Left renal cortex interstitium (tissue), 4 donors: ENCODE measurements at regions not wholly inside any gene's neighbourhood (a gene's known extent, or its start where the extent isn't known, plus 50 kb on each side); places are given as distances from the start of the nearest gene placed in this dataset.
"Not testable (repeated sequence)": the region's sequence is repeated elsewhere in the genome, so short reads cannot be mapped to it uniquely, and the experiment has no call there.

ENCODE experiments used
- DNase-seq, 4 donors: peaks; one replicate each; pipeline ENCODE4 v3.0.0-alpha.2; 2013; ENCODE audit warnings: low read depth in 4 of 4, low spot score in 2 of 4, missing footprints in 1 of 4

DNA sequence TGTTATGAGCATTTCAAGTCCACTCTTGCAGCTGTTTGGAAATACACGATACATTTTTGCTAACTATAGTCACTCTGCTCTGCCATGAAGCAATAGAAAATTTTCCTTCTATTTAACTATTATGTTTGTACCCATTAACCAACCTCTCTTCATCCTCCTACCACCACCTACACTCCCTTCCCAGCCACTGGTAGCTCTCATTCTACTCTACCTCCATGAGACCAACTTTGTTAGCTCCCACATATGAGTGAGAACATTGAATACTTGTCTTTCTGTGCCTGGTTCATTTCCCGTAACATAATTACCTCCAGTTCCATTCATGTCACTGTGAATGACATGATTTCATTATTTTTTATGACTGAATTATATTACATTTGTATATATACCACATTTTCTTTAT lies 505.9 kb upstream of the CCNG1 start:
- no peak for DNase-seq

DNA sequence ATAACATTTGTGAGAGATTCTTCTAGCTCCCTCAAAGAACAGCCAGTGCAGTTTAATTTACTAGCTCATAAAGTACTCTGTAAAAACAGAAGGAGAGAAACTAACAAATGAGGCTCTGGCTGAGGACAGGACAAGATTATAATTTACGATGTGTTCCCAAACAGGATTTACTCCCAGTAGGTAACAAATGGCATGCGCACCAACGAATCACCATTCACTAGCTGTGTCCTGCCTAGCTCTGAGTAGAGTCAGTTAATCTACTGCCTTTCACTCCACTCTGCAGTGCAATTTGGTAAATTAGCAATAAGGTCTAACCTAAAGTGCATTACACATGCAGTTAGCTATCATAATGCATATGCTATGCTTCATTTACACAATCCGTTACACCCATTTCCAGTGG lies 497.4 kb upstream of the CCNG1 start:
- peak; percentile 26 to 43 (median 36) for DNase-seq

DNA sequence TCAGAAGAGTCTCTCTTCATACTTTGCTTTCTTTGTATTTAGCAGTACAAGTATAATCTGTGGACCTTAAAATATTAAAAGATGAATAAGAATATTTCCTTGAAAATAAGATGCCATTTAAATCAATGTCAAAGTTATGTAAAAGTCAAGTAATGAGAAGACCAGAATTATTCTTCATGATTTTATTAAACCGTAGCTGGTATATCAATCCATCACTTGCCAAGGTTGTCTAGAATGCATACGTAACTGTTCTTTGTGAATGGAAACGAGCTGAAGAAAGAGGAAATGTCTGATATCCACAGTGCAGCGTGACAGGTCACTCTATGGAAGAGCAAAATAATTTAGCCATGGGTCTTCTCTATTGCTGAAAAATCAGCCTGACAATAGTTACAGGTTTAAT lies 488.7 kb upstream of the CCNG1 start:
- no peak for DNase-seq

DNA sequence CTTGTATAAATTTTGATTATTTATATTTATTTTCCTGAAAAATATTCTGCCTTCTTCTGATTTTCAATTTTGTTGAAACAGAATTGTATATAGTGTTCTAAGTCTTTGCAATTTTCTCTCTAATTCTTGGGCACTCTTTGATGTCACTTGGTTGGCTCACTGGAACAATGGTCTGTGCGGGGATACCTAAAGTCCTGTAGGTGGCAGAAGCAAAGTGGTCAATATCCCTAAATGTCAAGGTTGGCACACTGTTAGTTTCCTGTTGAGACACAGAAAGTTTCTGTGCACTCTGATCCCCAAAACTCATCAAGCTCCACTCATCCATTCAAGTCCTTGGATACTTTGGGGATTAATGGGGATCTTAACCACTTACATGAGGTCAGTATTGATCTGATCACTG lies 480.8 kb upstream of the CCNG1 start:
- DNase-seq = no peak

DNA sequence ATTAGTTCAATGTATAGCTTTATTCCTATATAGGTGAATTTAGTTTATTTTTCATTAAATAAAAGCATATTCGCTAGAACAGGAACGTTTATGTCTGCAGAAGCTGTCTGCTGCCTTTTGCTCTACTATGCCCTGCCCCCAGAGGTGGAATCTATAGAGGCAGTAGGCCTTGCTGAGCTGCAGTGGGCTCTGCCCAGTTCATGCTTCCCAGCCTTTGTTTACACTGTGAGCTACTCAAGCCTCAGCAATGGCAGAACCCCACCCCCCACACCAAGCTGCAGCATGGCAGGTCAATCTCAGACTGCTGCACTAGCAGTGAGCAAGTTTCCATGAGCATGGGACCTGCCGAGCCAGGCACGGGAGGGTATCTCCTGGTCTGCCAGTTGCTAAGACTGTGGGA lies 473.3 kb upstream of the CCNG1 start:
- not testable (repeated sequence) for DNase-seq

DNA sequence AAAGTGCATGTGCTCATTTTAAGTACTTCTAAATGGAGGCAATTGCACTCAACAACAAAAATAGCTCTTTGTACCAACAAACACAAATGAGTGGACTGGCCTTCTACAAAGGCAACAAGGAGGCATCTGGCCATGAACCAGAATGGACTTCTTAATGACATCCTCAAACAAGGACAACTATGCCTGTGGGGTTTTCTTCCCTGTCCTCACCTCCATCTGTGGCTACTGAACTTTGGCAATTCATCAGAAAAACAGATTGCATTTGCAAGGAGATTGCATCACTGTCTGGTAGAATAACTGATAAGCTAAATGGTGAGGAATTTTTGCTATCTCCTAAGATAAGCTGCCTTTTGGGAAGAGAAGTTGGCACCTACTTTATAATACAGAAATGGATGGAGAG lies 447.3 kb upstream of the CCNG1 start:
- DNase-seq = no peak

DNA sequence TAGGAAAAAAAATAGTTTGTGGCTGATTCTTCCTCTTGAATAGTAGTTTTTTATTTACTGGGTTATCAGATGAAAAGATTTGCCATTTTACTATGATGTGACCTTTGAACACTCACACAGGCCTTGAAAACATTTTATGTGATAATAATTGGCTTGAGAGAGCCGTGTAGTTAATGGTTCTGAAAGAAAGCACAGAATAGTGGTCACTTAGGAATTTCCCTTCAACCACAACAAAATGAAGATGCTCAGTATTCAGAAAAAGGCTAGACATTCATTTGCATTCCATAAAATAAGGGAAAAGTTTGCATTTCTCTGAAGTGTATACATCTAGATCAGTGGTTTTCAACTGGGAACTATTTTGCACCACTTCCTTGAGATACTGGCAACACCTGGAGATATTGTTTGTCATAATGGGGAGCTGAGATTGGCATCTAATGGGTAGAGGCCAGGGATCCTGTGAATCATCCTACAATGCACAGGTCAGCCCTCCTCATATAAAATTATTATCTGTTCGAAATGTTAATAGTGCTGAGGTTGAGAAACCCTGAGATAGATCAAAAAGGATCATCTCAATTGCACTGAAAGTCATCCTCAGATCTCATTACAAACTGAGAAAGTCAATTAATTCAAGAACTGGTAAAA lies 446.4 kb upstream of the CCNG1 start:
- DNase-seq = no peak

DNA sequence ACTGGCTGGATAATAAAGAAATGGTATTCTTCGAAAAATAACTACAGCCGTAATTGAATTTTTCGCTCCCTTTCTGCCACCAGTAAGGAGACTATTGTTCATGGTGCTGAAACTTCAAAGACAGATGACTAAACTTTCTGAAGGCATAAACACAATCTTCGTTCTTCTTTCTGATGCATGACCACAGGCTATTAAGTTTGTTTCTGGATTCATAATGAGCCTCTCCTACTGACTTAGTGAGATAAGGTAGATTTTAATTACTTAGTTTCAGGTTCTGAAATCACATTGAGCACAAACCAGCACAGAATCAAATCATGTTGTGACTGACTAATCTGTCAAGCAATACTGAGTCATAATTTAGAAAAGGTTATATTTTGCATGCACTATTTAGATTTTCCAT lies 441.8 kb upstream of the CCNG1 start:
- DNase-seq = no peak

DNA sequence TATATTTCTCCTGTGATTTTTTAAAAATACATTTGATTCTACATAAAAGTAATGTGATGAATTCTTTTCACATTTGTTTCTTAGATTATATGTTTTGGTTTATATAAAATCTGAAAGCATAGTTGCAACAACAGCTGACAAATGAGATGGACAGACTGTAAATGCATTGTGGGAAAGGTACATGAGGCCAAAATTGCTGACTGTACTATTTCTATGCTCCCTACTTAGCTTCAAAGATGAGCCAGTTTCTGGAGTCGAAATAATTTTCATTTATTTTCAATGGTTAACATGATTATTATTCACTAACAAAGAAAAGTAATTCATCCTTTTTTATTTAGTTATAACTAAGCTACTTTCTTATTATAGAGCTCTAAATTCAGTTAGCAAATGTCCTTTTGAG lies 441.3 kb upstream of the CCNG1 start:
- no peak for DNase-seq

DNA sequence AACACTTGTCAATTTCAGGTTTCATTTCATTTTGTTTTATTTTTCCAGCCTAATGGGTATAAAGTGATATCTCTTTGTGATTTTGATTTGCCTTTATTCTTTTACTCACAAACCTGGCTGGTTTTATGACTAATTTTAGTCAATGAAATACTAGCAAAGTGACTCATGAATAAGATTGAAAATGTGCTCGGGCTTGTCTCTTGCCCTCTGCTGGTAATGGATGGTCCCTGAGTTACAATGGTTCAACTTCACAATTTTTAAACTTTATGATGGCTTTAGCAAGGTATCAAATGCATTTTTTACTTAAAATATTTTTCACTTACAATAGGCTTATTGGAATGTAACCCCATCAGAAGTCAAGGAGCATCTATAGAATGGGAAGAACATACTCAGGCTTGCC lies 431.4 kb upstream of the CCNG1 start:
- DNase-seq = no peak

DNA sequence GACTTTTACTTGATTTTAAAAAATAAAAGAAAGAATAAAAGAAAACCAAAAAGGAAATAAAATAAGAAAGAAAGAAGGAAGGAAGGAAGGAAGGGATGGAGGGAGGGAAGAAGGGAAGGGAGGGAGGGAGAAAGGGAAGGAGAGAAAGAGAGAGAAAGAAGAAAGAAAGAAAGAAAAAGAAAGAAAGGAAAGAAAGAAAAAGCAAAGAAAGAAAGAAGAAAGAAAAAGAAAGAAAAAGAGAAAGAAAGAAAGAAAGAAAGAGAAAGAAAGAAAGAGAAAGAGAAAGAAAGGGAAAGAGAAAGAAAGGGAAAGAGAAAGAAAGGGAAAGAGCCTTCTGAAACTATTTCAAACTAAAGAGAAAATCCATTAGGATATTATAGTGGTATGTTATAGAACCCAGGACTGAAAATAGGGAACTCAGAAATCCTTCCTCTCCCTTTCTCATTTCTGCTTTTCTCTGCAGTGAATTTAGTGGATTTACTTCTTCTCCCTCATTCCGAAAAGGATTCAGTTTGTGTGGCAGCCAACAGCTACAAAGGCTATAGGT lies 414.7 kb upstream of the CCNG1 start:
- DNase-seq = no peak

DNA sequence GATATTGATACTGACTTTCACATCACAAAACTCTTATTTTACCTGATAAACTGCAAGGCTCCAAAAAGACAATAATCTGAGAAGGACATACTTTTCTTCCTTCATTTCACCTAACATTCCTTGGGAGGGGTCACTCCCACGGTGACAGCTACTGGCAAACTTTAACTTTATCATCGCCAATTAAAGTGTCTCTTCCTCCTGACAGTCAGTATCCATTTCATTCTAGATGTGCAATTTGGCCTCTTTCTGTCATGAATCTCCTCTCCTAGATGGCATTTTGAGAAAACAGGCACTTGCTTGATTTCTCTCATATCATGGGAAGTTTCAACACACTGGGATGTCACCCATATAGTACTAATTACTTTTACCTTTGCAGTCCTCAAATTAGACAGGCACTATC lies 413.5 kb upstream of the CCNG1 start:
- peak in 3 of 4 donors; percentile 4 to 12 (median 8) for DNase-seq

DNA sequence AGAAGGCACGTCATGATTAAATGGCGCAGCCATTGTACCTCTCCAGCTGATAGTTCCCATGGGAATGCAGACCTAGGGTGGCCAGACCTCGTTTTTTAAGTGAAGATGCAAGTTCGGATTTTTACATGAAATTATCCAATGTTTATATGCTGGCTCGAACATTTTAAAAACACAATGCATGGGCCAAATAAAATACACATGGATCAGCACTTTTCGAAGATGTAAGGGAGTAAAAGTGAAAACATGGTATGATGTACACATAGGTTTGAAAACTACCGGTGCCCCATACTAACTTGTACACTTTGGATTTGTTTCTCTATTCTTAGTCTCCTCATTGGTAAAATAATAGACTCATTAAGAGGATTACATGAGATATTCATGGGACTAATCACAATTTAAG lies 412.5 kb upstream of the CCNG1 start:
- DNase-seq = no peak

DNA sequence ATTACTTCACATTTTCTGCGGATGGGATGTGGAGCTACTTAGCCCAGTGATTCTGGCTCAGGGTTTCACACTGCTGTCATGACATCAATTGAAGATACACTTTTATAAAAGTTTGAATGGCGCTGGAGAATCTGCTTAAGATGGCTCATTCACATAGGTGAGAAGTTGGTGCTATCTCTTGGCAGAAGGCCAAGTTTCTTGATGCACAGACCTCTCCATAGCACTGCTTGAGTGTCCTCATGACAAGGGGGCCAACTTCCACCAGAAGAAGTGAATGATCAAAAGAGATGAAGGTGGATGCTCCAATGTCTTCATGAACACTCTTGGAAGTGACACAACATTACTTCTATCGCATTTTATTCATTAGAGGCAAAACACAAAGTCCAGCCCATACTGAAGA lies 403.7 kb upstream of the CCNG1 start:
- no peak for DNase-seq

DNA sequence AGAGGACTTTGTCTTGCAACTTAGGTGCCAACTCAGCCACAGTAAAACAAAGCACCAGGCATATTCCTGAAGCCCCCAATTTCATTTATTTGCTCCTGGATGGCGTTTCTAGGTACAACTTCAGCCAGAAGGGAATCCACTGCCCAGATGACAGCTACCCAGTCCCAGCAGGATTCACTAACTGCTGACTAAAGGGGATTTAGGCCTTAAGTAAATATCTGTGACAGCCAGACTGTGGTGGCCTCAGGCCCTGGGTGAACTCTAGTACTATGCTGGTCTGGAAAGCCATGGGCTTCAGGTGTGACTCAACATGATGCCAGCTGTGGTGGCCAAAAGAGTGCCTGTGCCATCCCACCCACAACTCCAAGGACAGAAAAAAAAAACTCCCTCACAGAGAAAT lies 396.1 kb upstream of the CCNG1 start:
- DNase-seq = no peak

DNA sequence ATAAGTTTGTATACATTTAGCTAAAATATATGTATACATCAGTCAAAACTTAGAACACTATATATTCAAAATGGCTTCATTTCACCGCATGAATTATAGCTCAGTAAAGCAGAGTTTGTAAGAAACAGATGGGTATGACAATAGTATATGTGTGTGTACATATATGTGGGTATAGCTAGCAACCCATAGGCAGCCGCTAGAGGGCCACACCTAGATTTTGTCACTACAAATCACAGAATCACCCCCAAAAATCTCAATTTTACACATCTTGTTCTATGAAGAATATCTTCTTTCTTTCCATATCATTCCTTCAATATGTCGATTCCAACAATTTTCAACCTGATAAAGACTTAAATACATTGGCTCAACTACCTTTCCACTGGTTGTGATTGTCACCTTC lies 357.8 kb upstream of the CCNG1 start:
- DNase-seq = no peak

DNA sequence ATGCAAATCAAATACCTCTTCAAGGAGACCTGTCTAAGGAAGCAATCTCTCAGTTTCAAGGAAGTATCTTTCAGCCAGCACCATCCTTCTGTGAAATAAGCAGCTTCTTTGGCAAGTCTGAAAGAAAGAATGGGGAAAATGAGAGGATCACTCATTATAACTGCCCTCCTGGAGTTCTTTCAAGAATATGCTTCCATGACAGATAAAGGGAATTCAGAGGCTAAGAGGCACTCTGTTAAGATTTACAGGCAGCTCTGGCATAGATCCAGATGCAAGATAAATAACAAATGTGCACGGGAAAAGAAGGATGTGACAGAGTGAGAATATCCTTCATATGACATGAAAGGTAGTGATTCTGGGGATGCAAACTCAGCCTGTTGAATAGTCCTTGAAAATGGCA lies 348.2 kb upstream of the CCNG1 start:
- no peak for DNase-seq

DNA sequence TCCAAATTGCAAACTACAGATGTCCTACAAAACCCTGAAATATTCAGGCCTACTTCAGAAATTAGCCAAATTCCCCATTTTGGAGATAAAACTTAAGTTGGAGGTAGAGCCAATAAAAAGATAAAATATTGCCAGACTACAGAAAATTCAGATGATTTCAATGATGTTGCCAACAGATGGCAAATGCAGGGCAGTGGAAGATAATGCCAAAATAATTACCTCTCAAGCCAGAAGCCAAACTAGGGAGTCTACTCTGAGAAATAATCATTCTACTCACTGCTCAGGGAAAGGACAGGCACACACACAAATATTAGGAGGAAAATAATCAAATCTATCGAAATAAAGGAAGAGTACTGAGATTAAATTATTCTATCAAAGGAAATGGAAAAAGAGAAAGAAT lies 347.5 kb upstream of the CCNG1 start:
- DNase-seq = no peak

DNA sequence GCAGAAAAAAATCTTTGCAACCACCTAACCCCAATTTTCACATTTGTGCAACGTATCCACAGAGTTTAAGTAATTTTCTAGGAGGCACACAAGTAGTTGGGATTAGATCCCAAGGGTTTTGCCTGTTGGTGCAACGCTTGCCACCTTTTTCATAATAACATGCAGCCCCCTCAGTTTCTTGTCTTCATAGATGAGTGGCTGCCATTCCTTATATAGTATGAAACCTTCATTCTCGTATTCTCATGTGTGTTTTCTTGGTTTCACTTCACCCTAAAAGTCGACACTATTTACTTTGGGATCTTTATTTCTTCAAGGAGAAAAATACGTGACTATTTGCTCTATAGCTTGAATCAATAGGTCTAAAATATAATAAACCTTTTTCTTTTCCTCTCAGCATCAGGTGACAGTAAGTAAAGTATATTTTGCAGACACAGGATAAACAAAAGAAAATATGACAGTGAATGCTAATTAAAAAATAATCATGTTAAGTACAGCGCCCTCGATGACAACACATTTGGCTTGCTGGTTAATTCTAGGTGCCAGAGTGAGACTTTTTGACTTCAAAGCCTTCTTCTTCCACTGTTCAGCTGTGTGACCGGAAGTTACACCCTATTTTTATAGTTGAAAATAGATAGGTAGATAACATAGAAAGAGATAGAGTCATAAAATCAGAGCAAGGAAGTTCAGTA lies 342.8 kb upstream of the CCNG1 start:
- no peak for DNase-seq

DNA sequence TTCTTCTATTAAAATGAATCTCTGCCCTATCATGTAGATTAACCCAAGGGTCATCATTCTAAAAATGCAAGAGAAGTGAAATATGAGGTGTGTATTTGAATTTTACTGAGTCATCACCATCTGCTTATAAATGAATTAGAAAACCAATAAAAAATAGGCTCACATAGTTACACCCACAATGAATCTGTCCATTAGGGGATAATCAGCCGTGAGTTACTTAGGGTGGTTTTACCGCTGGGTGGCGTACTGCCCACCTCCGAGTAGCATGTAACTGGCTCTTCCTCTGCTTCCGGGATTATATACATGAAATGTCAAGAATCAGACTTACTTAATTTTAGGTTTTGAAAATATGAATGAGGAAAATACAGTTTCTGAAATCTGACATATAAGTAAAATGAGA lies 332.9 kb upstream of the CCNG1 start:
- no peak for DNase-seq

DNA sequence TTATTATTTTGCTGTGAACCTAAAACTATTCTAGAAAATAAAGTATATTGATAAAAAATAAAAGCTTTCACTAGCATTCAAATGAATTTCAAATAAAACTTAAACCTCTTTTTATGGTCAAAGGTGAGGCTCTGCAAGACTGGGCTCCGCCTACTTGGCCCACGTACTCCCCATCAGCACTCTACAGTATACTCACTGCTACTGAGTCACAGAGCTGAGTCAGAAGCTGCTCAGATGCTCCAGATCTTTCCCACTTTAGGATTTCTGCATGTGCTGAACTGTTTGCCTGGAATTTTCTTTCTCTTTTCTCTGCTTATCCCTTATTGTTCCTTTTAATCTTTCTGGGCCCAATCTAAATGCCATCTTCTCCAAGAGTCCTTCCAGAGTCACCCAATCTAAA lies 331.9 kb upstream of the CCNG1 start:
- DNase-seq = no peak

DNA sequence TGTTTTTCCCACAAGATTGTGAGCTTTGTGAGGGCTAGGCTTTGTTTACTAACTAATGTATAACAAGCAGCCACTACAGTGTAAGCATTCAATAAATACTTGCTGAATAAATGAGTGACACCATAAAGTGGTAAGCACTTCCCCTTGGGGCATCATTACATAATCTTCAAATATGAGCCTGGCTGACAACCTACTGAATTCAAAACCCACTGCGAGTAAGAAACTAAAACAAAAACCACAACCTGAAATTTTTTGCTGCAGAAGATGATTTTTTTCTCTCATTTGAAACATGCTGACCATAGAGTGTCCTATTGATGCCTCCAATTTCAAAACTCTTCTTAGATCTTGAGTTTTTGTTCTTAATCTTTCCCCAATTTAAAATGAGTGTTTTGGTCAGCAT lies 331.3 kb upstream of the CCNG1 start:
- DNase-seq = no peak

DNA sequence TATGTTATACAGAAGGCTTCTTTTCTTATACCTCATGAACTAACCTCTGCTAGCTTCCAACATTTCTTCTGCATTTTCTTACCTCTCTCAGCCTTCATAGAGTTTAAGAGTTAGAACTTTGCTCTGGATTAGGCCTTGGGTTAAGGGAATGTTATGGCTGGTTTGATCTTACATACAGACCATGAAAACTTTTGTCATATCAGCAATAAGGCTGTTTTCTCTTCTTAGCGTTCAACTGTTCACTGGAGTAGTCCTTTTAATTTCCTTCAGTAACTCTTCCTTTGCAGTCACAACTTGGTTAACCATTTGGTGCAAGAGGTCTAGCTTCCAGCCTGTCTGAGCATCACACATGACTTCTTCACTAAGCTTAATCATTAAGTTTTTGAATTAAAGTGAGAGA lies 329.0 kb upstream of the CCNG1 start:
- DNase-seq = no peak
